ENCODE measurements at regions not wholly inside any gene's neighbourhood (a gene's known extent, or its start where the extent isn't known, plus 50 kb on each side); places are given as distances from the start of the nearest gene placed in this dataset.
A peak's percentile ranks its signal among the peaks of the same experiment; 100 is the strongest.

DNA sequence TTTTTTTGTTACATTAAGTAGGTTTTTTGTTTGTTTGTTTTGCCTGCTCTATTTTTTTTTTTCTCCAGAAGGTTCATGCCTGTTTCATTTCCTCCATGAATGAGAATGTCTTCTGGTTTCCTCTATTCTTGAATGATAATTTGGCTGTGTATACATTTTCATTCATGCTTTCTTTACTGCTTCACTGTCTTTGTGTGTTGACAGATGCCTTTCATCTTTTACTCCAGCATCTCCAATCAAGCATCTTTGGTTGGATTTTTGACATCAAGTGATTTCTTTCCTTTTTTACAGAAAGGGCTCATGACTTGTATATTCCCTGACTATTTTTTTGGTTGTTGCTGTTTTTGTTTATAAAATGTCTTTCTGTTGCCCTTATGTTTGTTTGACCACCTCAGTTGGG lies 156.5 kb downstream of the MDFIC start:
- TF ChIP-seq POLR2AphosphoS5 (IDR thresholded peaks at IDR 0.05) (peak; percentile 75), RAD21 (conservative IDR thresholded peaks at IDR 0.05) (no peak), EZH2 (IDR thresholded peaks at IDR 0.05; ENCODE audit: borderline replicate concordance, insufficient read depth, low read length, poor library complexity, severe bottlenecking) (no peak), SMC3 (conservative IDR thresholded peaks at IDR 0.05; ENCODE audit: poor library complexity) (no peak), TAF1 (IDR thresholded peaks at IDR 0.05; ENCODE audit: low read depth) (no peak), MXI1 (conservative IDR thresholded peaks at IDR 0.05; ENCODE audit: poor library complexity, severe bottlenecking) (no peak), EP300 (conservative IDR thresholded peaks at IDR 0.05; ENCODE audit: poor library complexity, severe bottlenecking) (peak; percentile 88)
- TF ChIP-seq, protein P1, sequence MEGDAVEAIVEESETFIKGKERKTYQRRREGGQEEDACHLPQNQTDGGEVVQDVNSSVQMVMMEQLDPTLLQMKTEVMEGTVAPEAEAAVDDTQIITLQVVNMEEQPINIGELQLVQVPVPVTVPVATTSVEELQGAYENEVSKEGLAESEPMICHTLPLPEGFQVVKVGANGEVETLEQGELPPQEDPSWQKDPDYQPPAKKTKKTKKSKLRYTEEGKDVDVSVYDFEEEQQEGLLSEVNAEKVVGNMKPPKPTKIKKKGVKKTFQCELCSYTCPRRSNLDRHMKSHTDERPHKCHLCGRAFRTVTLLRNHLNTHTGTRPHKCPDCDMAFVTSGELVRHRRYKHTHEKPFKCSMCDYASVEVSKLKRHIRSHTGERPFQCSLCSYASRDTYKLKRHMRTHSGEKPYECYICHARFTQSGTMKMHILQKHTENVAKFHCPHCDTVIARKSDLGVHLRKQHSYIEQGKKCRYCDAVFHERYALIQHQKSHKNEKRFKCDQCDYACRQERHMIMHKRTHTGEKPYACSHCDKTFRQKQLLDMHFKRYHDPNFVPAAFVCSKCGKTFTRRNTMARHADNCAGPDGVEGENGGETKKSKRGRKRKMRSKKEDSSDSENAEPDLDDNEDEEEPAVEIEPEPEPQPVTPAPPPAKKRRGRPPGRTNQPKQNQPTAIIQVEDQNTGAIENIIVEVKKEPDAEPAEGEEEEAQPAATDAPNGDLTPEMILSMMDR (IDR thresholded peaks at IDR 0.05; ENCODE audit: poor library complexity, severe bottlenecking): no peak
- TF ChIP-seq, protein P2, sequence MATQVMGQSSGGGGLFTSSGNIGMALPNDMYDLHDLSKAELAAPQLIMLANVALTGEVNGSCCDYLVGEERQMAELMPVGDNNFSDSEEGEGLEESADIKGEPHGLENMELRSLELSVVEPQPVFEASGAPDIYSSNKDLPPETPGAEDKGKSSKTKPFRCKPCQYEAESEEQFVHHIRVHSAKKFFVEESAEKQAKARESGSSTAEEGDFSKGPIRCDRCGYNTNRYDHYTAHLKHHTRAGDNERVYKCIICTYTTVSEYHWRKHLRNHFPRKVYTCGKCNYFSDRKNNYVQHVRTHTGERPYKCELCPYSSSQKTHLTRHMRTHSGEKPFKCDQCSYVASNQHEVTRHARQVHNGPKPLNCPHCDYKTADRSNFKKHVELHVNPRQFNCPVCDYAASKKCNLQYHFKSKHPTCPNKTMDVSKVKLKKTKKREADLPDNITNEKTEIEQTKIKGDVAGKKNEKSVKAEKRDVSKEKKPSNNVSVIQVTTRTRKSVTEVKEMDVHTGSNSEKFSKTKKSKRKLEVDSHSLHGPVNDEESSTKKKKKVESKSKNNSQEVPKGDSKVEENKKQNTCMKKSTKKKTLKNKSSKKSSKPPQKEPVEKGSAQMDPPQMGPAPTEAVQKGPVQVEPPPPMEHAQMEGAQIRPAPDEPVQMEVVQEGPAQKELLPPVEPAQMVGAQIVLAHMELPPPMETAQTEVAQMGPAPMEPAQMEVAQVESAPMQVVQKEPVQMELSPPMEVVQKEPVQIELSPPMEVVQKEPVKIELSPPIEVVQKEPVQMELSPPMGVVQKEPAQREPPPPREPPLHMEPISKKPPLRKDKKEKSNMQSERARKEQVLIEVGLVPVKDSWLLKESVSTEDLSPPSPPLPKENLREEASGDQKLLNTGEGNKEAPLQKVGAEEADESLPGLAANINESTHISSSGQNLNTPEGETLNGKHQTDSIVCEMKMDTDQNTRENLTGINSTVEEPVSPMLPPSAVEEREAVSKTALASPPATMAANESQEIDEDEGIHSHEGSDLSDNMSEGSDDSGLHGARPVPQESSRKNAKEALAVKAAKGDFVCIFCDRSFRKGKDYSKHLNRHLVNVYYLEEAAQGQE (IDR thresholded peaks at IDR 0.05; ENCODE audit: borderline replicate concordance): no peak

All from neural cell (in vitro differentiated cells).